OCI-LY3 (cell line): ENCODE measurements at regions not wholly inside any gene's neighbourhood (a gene's known extent, or its start where the extent isn't known, plus 50 kb on each side); places are given as distances from the start of the nearest gene placed in this dataset.

Source experiments
- H2AFZ ChIP-seq: fragments of 200-600, 300-600 bp; shearing (Covaris generic); 2 replicates; pipeline ENCODE4 v1.6.0; 2014; ENCODE audit warnings: antibody characterized with exemption, low read depth, low read length
- H3K27ac ChIP-seq: fragments of 200-600, 300-600 bp; sonication (generic); 2 replicates; pipeline ENCODE4 v1.5.1; 2014; ENCODE audit warnings: mild to moderate bottlenecking, low read length, moderate library complexity, mixed read lengths
- H3K27me3 ChIP-seq: fragments of 200-600, 300-600 bp; sonication (generic); 2 replicates; pipeline ENCODE4 v1.6.1; 2014; ENCODE audit warnings: low read depth, low read length, mixed read lengths
- H3K36me3 ChIP-seq: fragments of 200-600, 300-600 bp; sonication (generic); replicated peaks from 2 replicates; pipeline ENCODE3; 2014; ENCODE audit warnings: low read depth, low read length, mixed read lengths
- H3K4me1 ChIP-seq: fragments of 300-600, 200-600 bp; sonication (generic); 2 replicates; pipeline ENCODE4 v1.6.1; 2014; ENCODE audit warnings: low read length, mixed read lengths
- H3K4me2 ChIP-seq: fragments of 200-600, 300-600 bp; sonication (generic); 2 replicates; pipeline ENCODE4 v1.6.1; 2014; ENCODE audit warnings: low read length, mixed read lengths
- H3K4me3 ChIP-seq: fragments of 300-600, 200-600 bp; sonication (generic); 2 replicates; pipeline ENCODE4 v1.5.1; 2014; ENCODE audit warnings: antibody characterized with exemption, mild to moderate bottlenecking, low read length, moderate library complexity
- H3K79me2 ChIP-seq: fragments of 300-600, 200-600 bp; shearing (Covaris generic); 2 replicates; pipeline ENCODE4 v1.6.1; 2014; ENCODE audit warnings: mild to moderate bottlenecking, low read length, mixed read lengths
- H3K9ac ChIP-seq: fragments of 300-600, 200-600 bp; shearing (Covaris generic); 2 replicates; pipeline ENCODE4 v1.6.0; 2014; ENCODE audit warnings: mild to moderate bottlenecking, low read length, moderate library complexity
- H3K9me3 ChIP-seq: fragments of 200-600, 300-600 bp; shearing (Covaris generic); 2 replicates; pipeline ENCODE4 v1.6.1; 2014; ENCODE audit warnings: low read length, mixed read lengths; ENCODE audit not compliant: insufficient read depth
- H4K20me1 ChIP-seq: fragments of 200-600, 300-600 bp; sonication (generic); 2 replicates; pipeline ENCODE4 v1.6.1; 2016; ENCODE audit warnings: low read length, mixed read lengths; ENCODE audit not compliant: insufficient read depth
- CTCF ChIP-seq: fragments of 200-600, 300-600 bp; sonication (generic); IDR thresholded peaks from 2 replicates; pipeline ENCODE4 v1.5.1; 2014; ENCODE audit warnings: antibody characterized with exemption, low read length, low read depth
- EZH2phosphoT487 ChIP-seq: fragments of 200-600 bp; shearing (Covaris generic); IDR thresholded peaks from 2 replicates; pipeline ENCODE4 v1.6.1; 2018; ENCODE audit warnings: antibody characterized with exemption, mixed run types, low read depth

- Histone ChIP-seq H4K20me1 (no peaks in the 10 kb centered on the region), H3K4me2 (peak overlapping the region; percentile 34), H3K9ac (peak overlapping the region; percentile 7; the same call in 1 of the 2 replicates), H3K9me3 (no peaks in the 10 kb centered on the region), H3K4me1 (peaks cover 20% of the 10 kb centered on the region), H3K4me3 (no peak overlapping the region), H3K79me2 (no peaks in the 10 kb centered on the region), H2AFZ (peak overlapping the region; percentile 91), H3K27me3 (no peaks in the 10 kb centered on the region), H3K27ac (peak overlapping the region; percentile 11; the same call in 1 of the 2 replicates), H3K36me3 (no peaks in the 10 kb centered on the region)
- TF ChIP-seq EZH2phosphoT487 (no peak), CTCF (no peak; the same call in 1 of the 2 replicates)
Measured at GRCh38 chr13:24625870-24626849, 54.0 kb upstream of the ATP12A start.

GRCh38 chr13:24627090-24627714, 53.0 kb upstream of the ATP12A start:
- TF ChIP-seq EZH2phosphoT487 = no peak
- TF ChIP-seq CTCF = no peak
- Histone ChIP-seq H3K27me3 (no peaks in the 10 kb centered on the region), H4K20me1 (no peaks in the 10 kb centered on the region), H3K9me3 (no peaks in the 10 kb centered on the region), H3K4me1 (peaks cover 20% of the 10 kb centered on the region), H3K4me2 (no peak overlapping the region), H3K9ac (no peak overlapping the region), H2AFZ (no peak overlapping the region), H3K4me3 (no peak overlapping the region), H3K79me2 (no peaks in the 10 kb centered on the region), H3K27ac (no peak overlapping the region), H3K36me3 (no peaks in the 10 kb centered on the region)

GRCh38 chr13:24627946-24628345, 52.3 kb upstream of the ATP12A start:
- Histone ChIP-seq H3K36me3 (no peaks in the 10 kb centered on the region), H3K27me3 (no peaks in the 10 kb centered on the region), H2AFZ (no peak overlapping the region), H3K4me3 (no peak overlapping the region), H3K9me3 (no peaks in the 10 kb centered on the region), H3K4me2 (no peak overlapping the region), H3K4me1 (peaks cover 20% of the 10 kb centered on the region), H4K20me1 (no peaks in the 10 kb centered on the region), H3K79me2 (no peaks in the 10 kb centered on the region), H3K9ac (no peak overlapping the region), H3K27ac (no peak overlapping the region)
- TF ChIP-seq EZH2phosphoT487 (no peak), CTCF (no peak)

DNA sequence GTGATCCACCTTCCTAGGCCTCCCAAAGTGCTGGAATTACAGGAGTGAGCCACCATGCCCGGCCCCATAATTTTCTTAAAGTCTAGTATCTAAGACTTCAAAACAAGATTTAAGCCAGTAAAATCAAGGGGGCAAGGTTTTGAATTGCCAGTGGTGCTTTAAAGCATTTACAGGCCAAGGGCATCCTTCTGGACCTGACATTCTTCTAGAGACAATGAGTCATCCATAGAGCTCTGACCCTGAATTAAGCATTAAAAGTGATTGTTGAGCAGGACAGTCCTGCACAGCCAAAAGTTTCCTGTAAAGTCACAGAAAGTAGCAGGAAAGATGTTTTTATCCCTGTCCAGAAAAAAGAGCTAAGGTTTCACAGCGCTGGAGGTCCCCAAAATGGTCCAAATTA, 50.9 kb upstream of the ATP12A start:
- Histone ChIP-seq H3K27me3 (no peaks in the 10 kb centered on the region), H3K4me3 (no peak overlapping the region), H3K9me3 (no peaks in the 10 kb centered on the region), H3K36me3 (no peaks in the 10 kb centered on the region), H3K27ac (no peak overlapping the region), H3K4me2 (no peak overlapping the region), H3K79me2 (no peaks in the 10 kb centered on the region), H3K9ac (no peak overlapping the region), H3K4me1 (peaks cover 24% of the 10 kb centered on the region), H4K20me1 (no peaks in the 10 kb centered on the region), H2AFZ (no peak overlapping the region)
- TF ChIP-seq CTCF (no peak), EZH2phosphoT487 (no peak)
